SKM-1 treated with dmso at 0.1 percent for 144 hours (cell line): ENCODE measurements at regions not wholly inside any gene's neighbourhood (a gene's known extent, or its start where the extent isn't known, plus 50 kb on each side); places are given as distances from the start of the nearest gene placed in this dataset.

ENCODE experiments used
- DNase-seq: peaks from one replicate; lab custom pipeline; 2025; ENCODE audit not compliant: unreplicated experiment; lab: John Stamatoyannopoulos, UW

DNA sequence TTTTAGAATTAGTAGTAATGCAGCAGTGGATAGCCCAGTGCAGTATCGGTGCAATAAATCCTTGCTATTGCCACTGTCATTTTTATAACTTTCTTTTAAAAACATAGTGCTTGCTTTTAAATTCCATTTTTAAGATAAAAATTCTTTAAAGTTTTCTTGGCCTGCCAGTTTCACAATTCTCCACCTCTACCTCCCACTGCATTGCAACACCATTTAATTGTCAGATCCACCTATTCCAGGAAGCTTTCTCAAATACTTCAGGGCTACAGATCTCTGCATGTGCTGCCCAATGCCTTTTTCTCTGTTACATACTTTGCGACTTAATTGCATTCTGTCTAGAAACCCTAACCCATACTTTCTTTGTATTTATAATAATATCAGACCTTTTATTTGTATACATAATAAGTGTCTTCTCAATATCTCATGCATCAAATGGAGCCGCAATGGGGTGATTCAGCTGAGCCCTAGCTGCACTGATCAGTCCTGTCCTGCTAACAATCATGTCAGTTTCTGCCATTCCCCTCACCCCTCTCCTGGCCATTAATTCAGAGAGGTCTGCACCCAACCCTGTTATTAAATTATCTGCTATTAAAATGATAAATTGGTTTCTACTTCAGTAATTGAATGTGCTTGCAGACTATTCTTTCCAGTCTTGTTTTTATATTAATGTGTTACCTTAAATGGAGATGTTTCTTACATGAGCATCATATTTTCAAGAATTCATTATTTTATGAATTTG is 193.1 kb downstream of the SLIT2 start:
- no peak for DNase-seq

DNA sequence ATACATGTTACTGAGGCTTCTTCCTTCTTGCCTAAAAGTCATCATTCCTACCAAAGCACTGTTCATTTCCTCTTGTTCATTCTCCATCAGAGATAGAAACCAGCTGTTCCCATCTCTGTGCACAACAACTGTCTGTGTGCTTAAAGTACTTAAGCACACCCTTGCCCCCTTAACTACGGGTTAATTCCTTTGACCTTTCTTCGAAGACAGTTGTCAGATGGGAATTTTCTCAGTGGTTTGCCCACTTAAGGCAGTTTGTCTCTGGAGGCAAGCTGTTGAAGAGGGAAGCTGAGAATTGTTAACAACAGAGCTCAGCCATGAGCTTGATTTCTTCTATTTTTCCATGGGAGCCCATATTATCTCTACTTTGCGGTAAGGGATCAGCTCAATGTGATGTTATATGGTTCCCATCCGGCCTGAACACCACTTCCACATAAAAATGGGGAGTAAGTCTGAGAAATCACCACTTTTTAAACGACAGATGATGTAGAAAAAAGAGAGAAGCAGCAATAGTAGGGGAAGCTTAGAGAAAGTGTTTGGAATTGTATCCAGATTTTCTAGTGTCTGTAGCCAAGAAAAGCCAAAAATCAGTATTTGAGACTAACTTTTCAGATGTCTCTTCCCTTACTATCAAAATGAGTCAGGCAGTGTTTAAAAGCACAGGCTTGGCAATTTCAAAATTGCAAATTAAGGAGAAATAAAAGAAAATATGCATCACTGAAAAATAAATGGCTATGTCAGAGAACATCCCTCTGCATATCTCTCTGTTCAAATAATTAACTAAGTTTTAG is 194.4 kb downstream of the SLIT2 start:
- no peak for DNase-seq

DNA sequence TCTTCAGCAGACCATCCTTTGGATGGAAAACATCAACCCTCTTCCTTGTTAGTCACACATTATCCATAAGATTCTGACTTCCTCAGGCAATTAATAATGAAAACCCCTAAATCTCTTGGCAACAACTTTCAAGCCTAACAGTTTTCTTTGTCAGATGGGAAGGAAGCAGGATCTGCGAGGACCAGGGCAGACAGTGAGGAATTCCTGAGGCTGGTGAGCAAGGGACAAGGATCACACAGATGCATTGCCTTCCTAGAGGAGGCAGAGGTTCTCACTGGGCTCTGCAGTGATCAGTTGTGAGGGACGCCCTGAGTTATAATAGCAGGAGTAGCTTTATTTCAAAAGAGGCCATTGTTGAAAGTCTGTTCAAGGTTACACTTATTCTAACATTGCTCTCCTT is 195.4 kb downstream of the SLIT2 start:
- no peak for DNase-seq

DNA sequence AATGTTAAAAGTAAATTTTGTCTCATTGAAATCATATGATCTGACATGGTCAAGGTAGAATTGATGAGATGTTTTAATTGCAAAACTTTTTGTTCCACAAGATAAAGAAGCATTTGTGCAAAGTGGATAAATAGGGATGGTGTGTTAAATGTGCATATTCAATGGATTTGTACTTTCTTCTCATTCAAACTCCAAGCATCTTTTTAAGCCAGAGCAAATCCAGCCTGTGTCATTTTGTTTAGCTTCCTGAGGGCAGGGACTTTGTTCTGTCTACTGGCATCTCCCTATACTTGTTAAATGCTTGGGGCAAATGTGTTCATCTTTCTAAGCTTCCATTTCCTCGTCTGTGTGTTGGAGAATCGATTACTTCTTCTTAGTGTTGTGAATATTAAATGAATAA is 200.3 kb downstream of the SLIT2 start:
- no peak for DNase-seq

DNA sequence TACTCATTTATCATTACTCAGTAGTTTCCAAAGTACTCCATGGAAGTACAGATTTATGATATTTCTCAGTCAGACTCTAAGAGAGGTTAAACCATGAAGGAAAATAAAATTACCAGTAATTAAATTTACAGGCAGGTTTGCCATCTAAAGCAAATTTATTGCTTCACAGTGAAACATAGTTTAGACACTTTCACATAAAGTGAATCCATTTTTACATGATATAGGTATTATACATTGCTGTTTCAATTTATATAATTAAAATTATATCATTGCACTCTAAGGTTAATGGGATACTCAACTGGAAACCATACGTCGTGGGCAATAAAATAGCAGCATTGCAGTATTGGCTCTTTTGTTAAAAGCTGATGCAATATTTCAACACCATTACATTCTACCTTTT is 202.8 kb downstream of the SLIT2 start:
- DNase-seq, result no peak

DNA sequence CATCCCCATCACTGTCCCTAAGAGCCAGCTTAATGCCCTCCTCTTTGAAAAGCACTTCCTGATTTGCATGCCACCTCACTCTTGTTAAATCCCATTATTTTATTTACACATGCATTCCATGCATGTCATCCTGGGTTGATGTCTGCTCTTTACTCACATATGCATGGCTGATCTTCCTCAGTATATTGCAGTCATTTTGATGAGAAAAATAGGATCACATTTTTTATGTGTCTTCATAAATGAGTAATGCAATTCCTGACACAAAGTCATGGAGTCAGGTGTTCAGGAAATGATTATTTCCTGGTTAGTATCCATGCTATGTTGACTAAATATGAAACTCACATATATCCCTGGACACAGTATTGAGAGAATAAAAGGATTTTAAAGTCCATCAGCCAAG is 204.7 kb downstream of the SLIT2 start:
- DNase-seq, result no peak

DNA sequence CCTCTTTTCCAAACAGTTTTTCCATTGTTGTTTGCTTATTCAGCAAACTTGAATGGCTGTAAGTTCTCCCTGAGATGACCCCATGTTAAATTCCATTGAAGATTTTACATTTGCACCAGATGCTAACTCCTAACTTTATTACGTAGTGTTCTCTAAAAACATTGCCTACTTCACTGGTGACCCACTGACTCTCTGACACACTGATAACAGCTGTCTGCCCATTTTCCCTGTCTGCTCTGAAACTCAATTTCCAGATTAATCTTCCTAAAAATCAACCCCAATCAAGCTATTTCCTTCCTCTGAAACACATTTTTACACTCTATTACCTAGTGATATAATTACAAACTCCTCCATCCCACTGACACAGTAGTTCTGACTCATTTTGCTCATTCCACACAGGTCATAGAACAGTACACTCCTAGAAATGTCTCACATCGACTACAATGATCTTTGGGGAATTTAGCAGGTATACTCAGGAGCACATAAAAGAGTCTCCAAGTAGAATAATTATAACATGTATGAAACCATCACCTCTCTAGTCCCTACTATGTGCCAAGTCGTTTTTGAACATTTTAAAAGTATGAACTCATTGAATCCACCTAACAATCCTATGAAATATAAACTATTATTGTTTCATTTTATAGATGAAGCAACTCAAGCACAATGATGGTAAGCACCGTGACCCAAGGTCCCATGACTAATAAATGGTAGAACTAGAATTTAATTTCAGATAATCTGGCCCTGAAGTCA is 210.9 kb downstream of the SLIT2 start:
- no peak for DNase-seq

DNA sequence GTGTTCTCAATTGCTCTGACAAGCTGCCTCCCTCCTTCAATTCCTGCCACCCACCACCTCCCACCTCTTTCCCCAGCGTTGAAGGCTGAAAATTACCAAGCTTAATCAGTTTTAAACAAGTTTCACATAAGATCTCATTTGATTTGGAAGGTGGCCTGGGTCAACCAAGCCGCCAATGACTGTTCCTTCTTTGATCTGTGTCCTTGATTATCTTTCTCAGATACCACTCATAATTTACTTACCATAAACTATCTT is 211.4 kb downstream of the SLIT2 start:
- DNase-seq, result no peak

DNA sequence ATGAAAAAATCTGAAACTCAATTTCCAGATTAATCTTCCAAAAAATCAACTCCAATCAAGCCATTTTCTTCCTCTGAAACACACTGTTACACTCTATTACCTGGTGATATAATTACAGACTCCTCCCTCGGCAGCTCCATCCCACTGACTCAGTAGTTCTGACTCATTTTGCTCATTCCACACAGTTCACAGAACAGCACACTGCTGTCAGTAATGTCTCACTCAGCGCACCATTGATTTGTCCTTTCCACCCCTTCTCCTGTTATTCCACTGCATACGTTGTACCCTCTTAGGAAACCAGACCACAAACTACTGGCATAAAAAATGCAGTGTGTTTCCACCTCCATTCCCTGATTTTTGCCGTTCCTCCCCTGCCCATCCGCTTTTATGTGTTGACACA is 212.7 kb downstream of the SLIT2 start:
- no peak for DNase-seq

DNA sequence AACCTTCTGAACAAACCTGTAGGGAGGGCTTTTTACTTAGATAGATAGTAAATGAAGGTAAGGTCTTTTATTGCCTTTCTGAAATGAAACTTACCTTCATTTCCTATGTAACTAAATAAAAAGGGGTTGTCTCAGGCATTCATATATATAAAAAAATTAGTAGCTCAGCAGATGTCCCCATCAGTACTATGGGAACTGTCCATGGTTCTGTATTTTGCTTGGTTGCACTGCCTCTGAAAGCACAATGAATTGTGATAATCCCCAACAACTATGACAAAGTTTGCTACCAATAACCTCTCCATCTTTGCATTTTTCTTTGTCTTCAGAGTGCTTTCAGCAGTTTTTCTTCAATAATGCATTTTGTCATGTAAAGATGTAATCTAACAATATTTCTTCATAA is 222.4 kb downstream of the SLIT2 start:
- no peak for DNase-seq

DNA sequence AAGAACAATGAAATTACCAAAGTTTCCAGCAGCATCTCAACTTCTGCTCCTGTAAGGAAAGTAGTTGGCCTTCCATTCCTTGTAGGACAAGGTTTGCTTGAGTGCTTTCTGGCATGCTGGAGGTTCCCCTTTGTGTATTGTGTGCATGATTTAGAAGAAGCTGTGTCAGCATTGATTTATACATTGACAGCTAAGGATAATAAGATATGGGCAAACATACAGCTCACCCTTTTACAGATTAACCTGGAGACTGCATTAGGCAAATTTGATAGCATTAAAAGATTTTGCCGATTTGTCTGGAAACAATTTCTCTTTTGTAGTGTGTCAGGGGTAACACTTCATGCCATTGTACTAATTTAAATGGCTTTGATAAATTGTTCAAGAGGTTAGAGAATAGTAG is 221.8 kb upstream of the PACRGL start:
- no peak for DNase-seq

DNA sequence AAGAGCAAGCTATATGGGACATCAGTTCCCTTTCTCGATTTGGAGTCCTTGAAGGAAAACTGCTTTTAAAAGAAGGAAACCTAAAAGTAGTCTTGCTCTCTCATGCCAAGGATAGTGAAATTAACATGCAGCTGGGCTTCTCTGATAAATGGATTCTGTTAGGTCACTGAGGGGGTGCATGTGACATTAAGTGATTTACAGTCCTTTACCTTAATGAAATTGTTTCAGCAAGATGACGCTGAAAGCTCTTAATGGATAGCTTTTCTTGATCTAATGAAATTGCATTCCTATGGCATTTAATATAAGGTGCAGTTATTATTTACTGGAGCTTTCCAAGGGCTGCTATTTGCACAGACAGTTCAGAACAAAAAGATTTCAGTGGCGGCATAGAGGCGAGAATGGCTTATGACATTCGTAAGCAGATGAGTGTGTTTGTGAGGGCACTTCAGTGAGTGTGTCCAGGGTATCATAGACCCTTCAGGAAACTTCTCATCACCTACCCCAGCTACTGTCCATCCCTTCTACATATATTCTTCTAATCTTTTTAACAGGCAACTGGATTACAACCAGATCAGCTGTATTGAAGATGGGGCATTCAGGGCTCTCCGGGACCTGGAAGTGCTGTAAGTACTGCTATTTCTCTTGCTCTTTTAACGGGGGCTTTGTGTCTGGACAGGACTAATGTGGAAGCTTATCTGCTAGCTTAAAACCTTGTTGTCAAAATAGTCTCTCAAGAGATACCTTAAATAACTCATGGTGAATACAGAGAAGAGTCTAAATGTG is 219.9 kb upstream of the PACRGL start:
- DNase-seq, result no peak

DNA sequence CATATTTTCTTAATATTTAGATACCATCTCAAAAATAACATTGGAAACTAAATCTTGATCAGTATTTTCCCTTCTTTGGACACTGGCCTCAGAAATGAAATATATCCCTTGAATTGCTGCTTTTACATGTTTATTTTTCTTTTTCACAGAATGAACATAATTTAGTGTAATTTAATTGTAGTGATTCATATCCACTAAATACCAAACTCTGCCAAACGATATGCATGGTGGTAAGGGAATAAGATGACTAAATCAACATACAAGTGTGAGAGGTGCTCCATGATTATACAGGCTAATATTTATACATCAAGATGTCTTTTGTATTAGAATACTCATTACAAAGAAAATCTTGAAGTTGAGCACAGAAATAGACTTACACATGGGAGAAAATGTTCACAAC is 216.8 kb upstream of the PACRGL start:
- no peak for DNase-seq

DNA sequence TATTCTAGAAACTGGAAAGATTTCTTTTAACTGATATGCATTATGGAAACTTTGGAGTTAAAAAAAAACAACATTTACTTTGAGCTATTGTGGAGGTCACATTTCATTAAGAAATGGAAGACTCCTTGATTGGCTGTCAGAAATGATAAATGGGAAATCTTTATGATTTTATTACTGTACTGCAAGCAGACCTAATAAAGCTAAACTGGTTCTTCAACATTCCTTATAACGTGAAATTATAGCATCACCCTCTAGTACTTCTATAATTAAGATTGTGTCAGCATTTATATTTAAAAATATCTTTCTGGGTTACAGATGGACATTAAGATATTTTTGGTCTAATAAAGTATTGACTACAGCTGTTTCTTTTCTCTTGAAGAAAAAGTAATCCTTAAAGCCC is 213.8 kb upstream of the PACRGL start:
- no peak for DNase-seq

DNA sequence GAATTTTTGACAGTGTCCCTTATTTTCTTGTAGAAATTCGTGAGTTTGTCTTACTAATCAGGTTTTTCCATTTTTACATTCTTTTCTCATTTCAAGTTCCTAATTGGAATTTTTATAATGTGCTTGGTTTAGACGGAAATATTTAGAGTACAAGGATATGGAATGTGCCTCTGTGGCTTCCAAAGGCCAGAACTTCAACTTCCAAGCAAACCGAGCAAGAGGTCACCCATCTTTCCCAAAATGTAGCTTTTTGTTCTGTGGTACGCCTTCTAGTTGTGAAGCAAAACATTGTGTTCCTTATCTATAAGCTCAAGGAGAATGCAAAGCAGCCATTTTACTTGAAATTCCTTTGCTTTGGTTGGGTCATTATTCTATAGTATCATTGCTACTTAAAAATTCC is 212.8 kb upstream of the PACRGL start:
- DNase-seq, result no peak

DNA sequence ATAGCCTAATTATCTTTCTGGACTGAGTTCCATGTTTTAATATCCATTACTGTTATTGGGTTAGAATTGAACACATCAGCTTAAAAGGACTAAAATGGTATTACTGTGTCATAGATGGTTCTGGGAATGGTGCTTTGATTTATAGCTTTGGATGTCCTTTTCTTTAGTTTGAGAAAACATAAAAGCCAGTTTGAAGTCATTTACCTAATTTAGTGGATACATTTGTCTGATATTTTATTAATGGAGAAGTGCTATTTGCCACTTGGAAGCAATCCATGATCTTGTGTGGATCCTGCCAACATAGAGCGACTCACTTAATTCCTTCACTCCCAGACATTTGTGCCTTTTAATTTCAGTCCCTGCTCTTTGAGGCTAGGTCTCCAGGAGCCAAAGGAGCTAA is 212.4 kb upstream of the PACRGL start:
- no peak for DNase-seq

DNA sequence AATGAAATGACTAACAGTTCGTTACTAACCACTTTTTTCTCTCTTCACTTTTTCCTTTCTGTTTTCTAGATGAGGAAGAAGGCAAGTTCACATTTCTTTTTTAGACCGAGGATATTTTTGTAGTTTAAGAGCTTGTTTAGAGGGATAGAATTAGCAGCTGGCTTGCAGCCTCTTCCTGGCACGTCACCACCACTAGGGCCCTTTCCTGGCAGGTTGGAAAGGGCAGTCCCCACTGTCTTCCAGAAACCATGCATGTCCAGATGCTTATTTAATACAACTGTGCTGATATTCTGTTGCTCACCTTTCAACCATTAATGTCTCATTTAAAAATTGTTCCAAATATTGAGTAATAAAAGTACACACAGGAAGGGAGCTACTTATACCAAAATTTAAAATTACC is 209.5 kb upstream of the PACRGL start:
- no peak for DNase-seq

DNA sequence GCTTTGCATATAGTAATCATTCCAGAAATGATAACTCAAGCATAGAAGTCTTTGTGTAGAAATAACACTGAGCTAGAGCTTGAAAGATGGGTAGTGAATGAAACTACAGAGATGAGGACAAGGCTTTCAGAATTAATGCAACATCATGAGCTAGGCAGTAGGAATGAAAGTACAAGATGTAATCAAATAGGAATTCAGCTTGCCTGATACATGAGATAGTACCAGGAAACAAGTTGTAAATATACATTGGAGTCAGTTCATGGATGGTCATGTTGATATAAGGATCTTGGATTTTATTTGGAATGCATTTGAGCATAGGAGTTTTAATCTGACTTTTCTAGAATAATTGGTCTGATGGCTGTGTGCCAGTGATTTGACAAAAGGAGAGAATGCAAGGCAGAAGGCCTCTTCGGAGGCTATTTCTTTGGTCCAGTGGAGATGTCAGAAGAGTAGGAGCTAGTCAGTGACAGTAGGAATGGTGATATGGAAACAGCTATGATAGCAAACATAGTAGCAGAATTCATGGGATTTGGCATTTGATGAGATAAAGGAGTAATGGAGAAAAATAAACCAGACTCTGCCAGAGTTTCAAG is 206.4 kb upstream of the PACRGL start:
- DNase-seq, result no peak

DNA sequence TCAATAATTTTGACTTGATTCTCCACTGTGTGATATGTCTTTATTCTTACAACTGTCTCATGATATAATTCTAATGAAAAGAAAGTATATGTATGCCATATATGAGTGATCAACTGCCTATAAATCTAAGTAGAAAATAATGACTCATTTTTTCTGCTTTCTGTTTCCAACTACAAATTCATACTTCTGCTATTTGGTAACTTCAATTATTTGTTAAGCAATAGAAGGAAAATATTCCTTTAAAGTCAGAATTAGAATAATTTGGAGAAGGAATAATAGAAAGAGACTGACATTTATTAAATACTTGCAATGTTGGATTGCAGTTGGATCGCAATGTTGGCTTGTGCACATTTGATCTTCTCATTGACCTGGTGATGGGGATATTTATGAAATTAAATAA is 204.2 kb upstream of the PACRGL start:
- no peak for DNase-seq

DNA sequence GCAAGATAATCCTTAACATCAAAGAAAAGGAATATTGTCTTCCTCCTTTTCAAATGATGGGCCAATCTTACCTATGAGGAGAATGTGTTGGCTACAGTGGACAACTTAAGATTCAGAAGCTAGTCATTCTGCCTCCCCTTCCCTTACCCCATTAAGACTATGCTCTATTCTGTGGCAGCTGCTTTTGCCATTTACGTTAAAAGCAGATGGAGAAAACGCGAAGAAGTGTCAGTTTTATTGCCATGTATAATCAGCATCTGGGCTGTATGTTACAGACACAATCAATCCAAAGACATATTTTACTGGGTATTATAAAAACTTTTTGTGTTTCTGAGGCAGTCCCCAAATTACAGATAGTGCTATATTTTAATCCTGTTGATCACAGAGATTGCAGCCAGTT is 196.1 kb upstream of the PACRGL start:
- DNase-seq, result no peak

DNA sequence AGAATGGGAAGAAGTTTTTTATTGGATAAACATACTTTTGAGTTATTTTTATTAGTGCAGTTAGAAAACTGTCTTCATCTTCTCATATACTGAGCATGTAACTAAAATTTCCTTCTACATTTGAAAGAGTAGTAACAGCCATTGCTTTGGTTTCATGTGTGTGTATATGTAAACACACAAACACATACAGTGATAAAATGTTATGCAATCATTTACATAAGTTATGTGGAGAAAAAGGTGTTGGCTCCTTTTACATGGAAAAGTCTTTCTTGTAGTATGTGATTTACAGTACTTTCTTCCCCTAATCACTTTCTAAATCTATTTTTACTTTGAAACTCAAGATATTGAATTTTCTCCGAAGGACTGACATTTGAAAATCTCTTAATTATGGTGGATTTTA is 194.3 kb upstream of the PACRGL start:
- DNase-seq, result no peak
